ENCODE measurements at regions not wholly inside any gene's neighbourhood (a gene's known extent, or its start where the extent isn't known, plus 50 kb on each side); places are given as distances from the start of the nearest gene placed in this dataset.

DNA sequence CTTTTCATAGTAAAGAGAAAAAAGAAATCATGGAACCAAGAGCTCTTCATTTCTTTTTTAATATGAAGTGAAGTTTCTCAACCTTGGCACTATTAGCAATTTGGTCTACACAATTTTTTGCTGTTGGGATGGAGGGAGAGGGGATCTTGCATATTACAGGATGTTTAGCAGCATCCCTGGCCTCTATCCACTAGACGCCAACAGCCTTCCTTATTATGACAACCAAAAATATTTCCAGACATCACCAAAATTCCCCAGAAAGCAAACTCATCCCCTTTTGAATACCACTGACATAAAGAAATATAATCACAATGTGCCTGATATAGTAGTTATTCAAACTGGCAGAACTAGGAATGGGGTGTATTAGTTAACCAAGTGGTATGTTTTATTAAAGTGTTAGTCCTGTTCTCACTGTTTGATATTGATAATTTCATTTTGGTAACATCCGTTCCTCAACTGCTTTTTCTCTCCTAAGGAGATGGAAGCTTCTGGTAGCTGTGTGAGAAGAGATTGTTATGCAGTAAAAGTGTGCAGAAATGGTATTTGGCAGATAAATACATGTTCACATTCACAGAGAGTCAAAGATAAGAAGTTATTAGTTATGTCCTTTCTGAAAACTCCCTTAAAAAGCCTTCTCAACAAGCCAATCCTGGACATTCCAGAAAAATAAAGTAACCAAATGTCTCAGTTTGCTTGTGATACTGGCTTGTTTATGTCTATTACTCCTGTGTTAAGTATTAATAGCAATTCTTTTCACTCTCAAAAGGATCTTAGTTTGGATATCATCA is 699.9 kb downstream of the C12orf50 start:
- TF ChIP-seq, protein P1, sequence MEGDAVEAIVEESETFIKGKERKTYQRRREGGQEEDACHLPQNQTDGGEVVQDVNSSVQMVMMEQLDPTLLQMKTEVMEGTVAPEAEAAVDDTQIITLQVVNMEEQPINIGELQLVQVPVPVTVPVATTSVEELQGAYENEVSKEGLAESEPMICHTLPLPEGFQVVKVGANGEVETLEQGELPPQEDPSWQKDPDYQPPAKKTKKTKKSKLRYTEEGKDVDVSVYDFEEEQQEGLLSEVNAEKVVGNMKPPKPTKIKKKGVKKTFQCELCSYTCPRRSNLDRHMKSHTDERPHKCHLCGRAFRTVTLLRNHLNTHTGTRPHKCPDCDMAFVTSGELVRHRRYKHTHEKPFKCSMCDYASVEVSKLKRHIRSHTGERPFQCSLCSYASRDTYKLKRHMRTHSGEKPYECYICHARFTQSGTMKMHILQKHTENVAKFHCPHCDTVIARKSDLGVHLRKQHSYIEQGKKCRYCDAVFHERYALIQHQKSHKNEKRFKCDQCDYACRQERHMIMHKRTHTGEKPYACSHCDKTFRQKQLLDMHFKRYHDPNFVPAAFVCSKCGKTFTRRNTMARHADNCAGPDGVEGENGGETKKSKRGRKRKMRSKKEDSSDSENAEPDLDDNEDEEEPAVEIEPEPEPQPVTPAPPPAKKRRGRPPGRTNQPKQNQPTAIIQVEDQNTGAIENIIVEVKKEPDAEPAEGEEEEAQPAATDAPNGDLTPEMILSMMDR (IDR thresholded peaks at IDR 0.05) = no peak
- TF ChIP-seq EZH2 (IDR thresholded peaks at IDR 0.05; ENCODE audit: borderline replicate concordance, insufficient read depth, low read depth, low read length, poor library complexity, severe bottlenecking) = no peak

Data from B cell (primary cell).